H1 (cell line): ENCODE measurements at regions not wholly inside any gene's neighbourhood (a gene's known extent, or its start where the extent isn't known, plus 50 kb on each side); places are given as distances from the start of the nearest gene placed in this dataset.

Experiments
- CTCF ChIA-PET: fragments of 300-600 bp; sonication (Branson Sonifier 250); formaldehyde crosslinking; loops from one replicate; lab custom pipeline; 2021; ENCODE audit not compliant: partially characterized antibody; lab: Charles Lee
- POLR2A ChIA-PET: fragments of 300-600 bp; sonication (Branson Sonifier 250); formaldehyde crosslinking; loops from one replicate; lab custom pipeline; 2021; ENCODE audit warnings: inconsistent platforms; ENCODE audit not compliant: partially characterized antibody; lab: Charles Lee
- DNase-seq, 2 experiments: peaks; one replicate each; pipeline versions ENCODE4 v3.0.0 to v3.0.0-alpha.2; 2010 to 2022; ENCODE audit warnings: low spot score in 2 of 2, low read depth in 1 of 2, mixed read lengths in 1 of 2
- FAIRE-seq: peaks from 2 replicates; lab custom pipeline; 2011; peaks lifted over from hg19 to GRCh38; lab: Jason Lieb, UNC
- H2AFZ ChIP-seq: 2 replicates; pipeline ENCODE4 v1.8.1; 2012; ENCODE audit warnings: low read length, inconsistent platforms
- H2AK5ac ChIP-seq: 2 replicates; pipeline ENCODE4 v1.6.1; 2013; ENCODE audit warnings: low read depth, low read length
- H2BK120ac ChIP-seq: replicated peaks from 2 replicates; pipeline ENCODE3; 2013; ENCODE audit warnings: low read depth, low read length, inconsistent platforms
- H2BK12ac ChIP-seq: 2 replicates; pipeline ENCODE4 v1.6.1; 2013; ENCODE audit warnings: low read depth, low read length
- H2BK15ac ChIP-seq: 2 replicates; pipeline ENCODE4 v1.6.1; 2013; ENCODE audit warnings: low read length
- H2BK20ac ChIP-seq: 2 replicates; pipeline ENCODE4 v1.6.1; 2013; ENCODE audit warnings: low read length
- H2BK5ac ChIP-seq: 2 replicates; pipeline ENCODE4 v1.6.1; 2013; ENCODE audit warnings: low read depth, low read length
- H3K14ac ChIP-seq: 2 replicates; pipeline ENCODE4 v1.6.1; 2013; ENCODE audit warnings: inconsistent platforms; ENCODE audit not compliant: insufficient read length
- H3K18ac ChIP-seq: 2 replicates; pipeline ENCODE4 v1.6.1; 2013; ENCODE audit warnings: low read length; ENCODE audit errors: extremely low read depth
- H3K23ac ChIP-seq: 2 replicates; pipeline ENCODE4 v1.6.1; 2013; ENCODE audit warnings: inconsistent platforms; ENCODE audit not compliant: insufficient read length
- H3K23me2 ChIP-seq: 2 replicates; pipeline ENCODE4 v1.6.1; 2013; ENCODE audit warnings: low read depth, low read length
- H3K27ac ChIP-seq: 2 replicates; pipeline ENCODE4 v1.6.1; 2011; ENCODE audit warnings: low read depth, low read length, inconsistent platforms
- H3K27me3 ChIP-seq, 4 experiments: replicated peaks in 1 of 4; 1 replicate in 1 of 4; 2 replicates in 3 of 4; pipeline versions ENCODE4 v1.6.1 to v1.8.1; 2011 to 2013; ENCODE audit warnings: low read length in 3 of 4, mild to moderate bottlenecking in 3 of 4, inconsistent platforms in 2 of 4, mixed read lengths in 2 of 4, moderate library complexity in 1 of 4; ENCODE audit not compliant: control insufficient read depth in 3 of 4, insufficient read depth in 3 of 4; ENCODE audit errors: extremely low read depth in 1 of 4
- H3K36me3 ChIP-seq, 4 experiments: 2 replicates each; pipeline versions ENCODE4 v1.6.1 to v1.8.1; 2011 to 2013; ENCODE audit warnings: mild to moderate bottlenecking in 4 of 4, low read length in 3 of 4, moderate library complexity in 2 of 4, control low read depth in 1 of 4, inconsistent platforms in 1 of 4; ENCODE audit not compliant: insufficient read depth in 4 of 4, control insufficient read depth in 2 of 4
- H3K4ac ChIP-seq: replicated peaks from 2 replicates; pipeline ENCODE3; 2013; ENCODE audit warnings: low read length, low read depth, mixed read lengths, inconsistent platforms; ENCODE audit not compliant: insufficient read length
- H3K4me1 ChIP-seq, 4 experiments: replicated peaks in 1 of 4; 1 replicate in 1 of 4; 2 replicates in 3 of 4; pipeline versions ENCODE4 v1.6.1 to v1.8.1; 2011 to 2013; ENCODE audit warnings: low read length in 3 of 4, inconsistent platforms in 2 of 4, mixed read lengths in 1 of 4; ENCODE audit not compliant: insufficient read depth in 4 of 4, control insufficient read depth in 3 of 4
- H3K4me2 ChIP-seq, 2 experiments: 2 replicates each; pipeline versions ENCODE4 v1.6.1 to v1.8.1; 2011 to 2013; ENCODE audit warnings: low read depth in 2 of 2, low read length in 2 of 2, control low read depth in 1 of 2, inconsistent platforms in 1 of 2, mild to moderate bottlenecking in 1 of 2; ENCODE audit not compliant: insufficient read depth in 1 of 2
- H3K4me3 ChIP-seq, 4 experiments: fragments of 200-600, 300-600 bp in 1 of 4; sonication (generic), shearing (Covaris generic), sonication (Bioruptor Twin) in 1 of 4; 2 replicates each; pipeline versions ENCODE4 v1.5.1 to v1.8.1; 2011 to 2016; ENCODE audit warnings: low read length in 4 of 4, low read depth in 3 of 4, control low read depth in 2 of 4, inconsistent platforms in 2 of 4, mild to moderate bottlenecking in 2 of 4, mixed read lengths in 1 of 4, moderate library complexity in 1 of 4; ENCODE audit not compliant: insufficient read depth in 2 of 4; ENCODE audit errors: extremely low read depth in 1 of 4
- H3K56ac ChIP-seq: replicated peaks from 2 replicates; pipeline ENCODE3; 2013; ENCODE audit warnings: low read depth, mild to moderate bottlenecking, mixed read lengths, low read length, inconsistent platforms; ENCODE audit not compliant: insufficient read length
- H3K79me1 ChIP-seq: 2 replicates; pipeline ENCODE4 v1.6.1; 2013; ENCODE audit warnings: low read depth, low read length, control low read depth
- H3K79me2 ChIP-seq, 2 experiments: 2 replicates each; pipeline versions ENCODE4 v1.6.1 to v1.8.1; 2012 to 2013; ENCODE audit warnings: low read length in 2 of 2, mild to moderate bottlenecking in 2 of 2, inconsistent platforms in 1 of 2; ENCODE audit not compliant: insufficient read depth in 2 of 2, control insufficient read depth in 1 of 2
- H3K9ac ChIP-seq, 4 experiments: replicated peaks in 1 of 4; 1 replicate in 1 of 4; 2 replicates in 3 of 4; pipeline versions ENCODE4 v1.6.1 to v1.8.1; 2011 to 2013; ENCODE audit warnings: low read depth in 3 of 4, low read length in 3 of 4, control low read depth in 2 of 4, mild to moderate bottlenecking in 2 of 4, moderate library complexity in 2 of 4, inconsistent platforms in 1 of 4; ENCODE audit errors: extremely low read depth in 1 of 4
- H3K9me3 ChIP-seq, 2 experiments: 2 replicates each; pipeline versions ENCODE4 v1.6.1 to v1.8.1; 2012 to 2013; ENCODE audit warnings: mild to moderate bottlenecking in 2 of 2, moderate library complexity in 2 of 2, control low read depth in 1 of 2, inconsistent platforms in 1 of 2, low read depth in 1 of 2, low read length in 1 of 2, mixed read lengths in 1 of 2; ENCODE audit not compliant: insufficient read depth in 2 of 2
- H4K20me1 ChIP-seq, 2 experiments: replicated peaks in 1 of 2; 2 replicates each; pipeline versions ENCODE3 to v1.8.1; 2011 to 2013; ENCODE audit warnings: inconsistent platforms in 2 of 2, low read length in 2 of 2, mild to moderate bottlenecking in 1 of 2; ENCODE audit not compliant: insufficient read depth in 2 of 2, control insufficient read depth in 1 of 2
- H4K5ac ChIP-seq: 2 replicates; pipeline ENCODE4 v1.6.1; 2013; ENCODE audit warnings: low read length, low read depth, mixed read lengths, inconsistent platforms; ENCODE audit not compliant: insufficient read length
- H4K8ac ChIP-seq: 2 replicates; pipeline ENCODE4 v1.8.0; 2013; ENCODE audit warnings: mild to moderate bottlenecking, moderate library complexity, low read length, inconsistent platforms; ENCODE audit not compliant: insufficient read depth; ENCODE audit errors: extremely low read depth
- H4K91ac ChIP-seq: replicated peaks from 2 replicates; pipeline ENCODE3; 2013; ENCODE audit warnings: low read length, mixed read lengths, inconsistent platforms; ENCODE audit not compliant: insufficient read length
- BACH1 ChIP-seq: IDR thresholded peaks from 2 replicates; pipeline ENCODE4 v1.6.1; 2012; ENCODE audit warnings: low read length, improper control_type of control experiment
- BRCA1 ChIP-seq: IDR thresholded peaks from 2 replicates; pipeline ENCODE4 v1.6.1; 2012; ENCODE audit warnings: low read depth, low read length, improper control_type of control experiment
- CBX5 ChIP-seq: fragments of 300-800, 300-1000 bp; sonication (generic); IDR thresholded peaks from 2 replicates; pipeline ENCODE4 v1.7.1; 2016; ENCODE audit warnings: antibody characterized with exemption, low read length, low read depth
- CBX8 ChIP-seq: fragments of 300-800, 300-1000 bp; sonication (generic); IDR thresholded peaks from 2 replicates; pipeline ENCODE4 v1.7.1; 2016; ENCODE audit warnings: low read depth, low read length, borderline replicate concordance
- EGR1 ChIP-seq: IDR thresholded peaks from 2 replicates; pipeline ENCODE4 v1.6.1; 2011; ENCODE audit warnings: low read depth, low read length, borderline replicate concordance
- FOSL1 ChIP-seq: IDR thresholded peaks from 2 replicates; pipeline ENCODE4 v1.6.1; 2011; ENCODE audit warnings: mild to moderate bottlenecking, low read depth, low read length, moderate library complexity; ENCODE audit not compliant: insufficient read depth
- JUN ChIP-seq: IDR thresholded peaks from 2 replicates; pipeline ENCODE4 v1.6.1; 2011; ENCODE audit warnings: low read depth, mild to moderate bottlenecking, improper control_type of control experiment, low read length
- MAX ChIP-seq: IDR thresholded peaks from 2 replicates; pipeline ENCODE4 v1.6.1; 2012; ENCODE audit warnings: inconsistent platforms
- NRF1 ChIP-seq: IDR thresholded peaks from 2 replicates; pipeline ENCODE4 v1.6.1; 2011; ENCODE audit warnings: mild to moderate bottlenecking, low read depth, low read length, improper control_type of control experiment
- PHF8 ChIP-seq: fragments of 200-600 bp; sonication (generic); conservative IDR thresholded peaks from 2 replicates; pipeline ENCODE4 v1.7.1; 2012; ENCODE audit warnings: low read depth, mild to moderate bottlenecking, inconsistent platforms, low read length, moderate library complexity
- POLR2AphosphoS5 ChIP-seq: IDR thresholded peaks from 2 replicates; pipeline ENCODE4 v1.6.1; 2011; ENCODE audit warnings: low read depth, low read length
- SIX5 ChIP-seq: IDR thresholded peaks from 2 replicates; pipeline ENCODE4 v1.6.1; 2011; ENCODE audit warnings: mild to moderate bottlenecking, low read depth, low read length
- SP4 ChIP-seq: IDR thresholded peaks from 2 replicates; pipeline ENCODE4 v1.6.1; 2012; ENCODE audit warnings: low read length, inconsistent platforms
- TAF7 ChIP-seq: optimal IDR thresholded peaks from 2 replicates; pipeline ENCODE3; 2011; ENCODE audit warnings: low read depth, mild to moderate bottlenecking, inconsistent platforms, low read length, moderate library complexity, borderline replicate concordance
- TBP ChIP-seq: IDR thresholded peaks from 2 replicates; pipeline ENCODE4 v1.6.1; 2011; ENCODE audit warnings: low read depth, low read length, improper control_type of control experiment
- YY1 ChIP-seq: IDR thresholded peaks from 2 replicates; pipeline ENCODE4 v1.6.1; 2011; ENCODE audit warnings: low read depth, mild to moderate bottlenecking, low read length
- ZNF274 ChIP-seq: IDR thresholded peaks from 2 replicates; pipeline ENCODE4 v1.7.0; 2012; ENCODE audit warnings: low read length, borderline replicate concordance; ENCODE audit errors: extremely low read depth
- WGBS, 2 experiments: shearing (Covaris generic) in 1 of 2; methylation state at CpG; one replicate each; pipeline versions ENCODE4 v1.1.6 to v1.1.7; 2013 to 2015; ENCODE audit warnings: low lambda C conversion rate in 2 of 2, mixed read lengths in 2 of 2, inconsistent platforms in 1 of 2, low coverage in 1 of 2, missing lambda C conversion rate in 1 of 2; ENCODE audit not compliant: insufficient replicate concordance in 2 of 2, insufficient coverage in 1 of 2, insufficient read length in 1 of 2; ENCODE audit errors: extremely low coverage in 1 of 2, missing lambda C conversion rate in 1 of 2; 5-methylcytosine and 5-hydroxymethylcytosine counted together

- H3K9me3 ChIP-seq, result no peaks in the 10 kb centered on the region
- CTCF ChIA-PET, result interaction anchor here (0.7 to 1.0 kb wide), 2 partner anchors 33 to 389 kb away, joined by 3 to 4 read pairs; no protein-coding TSS in a partner anchor
- no peak overlapping the region for H2AK5ac ChIP-seq
- H3K4me3 ChIP-seq, result no peak overlapping the region
- H2BK15ac ChIP-seq, result no peak overlapping the region
- no peak for FAIRE-seq
- H3K36me3 ChIP-seq, result no peaks in the 10 kb centered on the region
- H3K23ac ChIP-seq, result no peak overlapping the region
- H2BK120ac ChIP-seq, result no peak overlapping the region
- no peak overlapping the region for H4K5ac ChIP-seq
- H2BK20ac ChIP-seq, result no peak overlapping the region
- H3K14ac ChIP-seq, result no peak overlapping the region
- no peaks in the 10 kb centered on the region for H4K20me1 ChIP-seq
- H3K79me1 ChIP-seq, result no peaks in the 10 kb centered on the region
- H3K27ac ChIP-seq, result no peak overlapping the region
- no peak overlapping the region for H3K4ac ChIP-seq
- no peak overlapping the region for H3K18ac ChIP-seq
- no peak for DNase-seq
- H3K9ac ChIP-seq, result no peak overlapping the region
- no peaks in the 10 kb centered on the region for H3K79me2 ChIP-seq
- H3K4me1 ChIP-seq, result peaks cover 1 to 15% (median 7%) of the 10 kb centered on the region in 4 experiments; a peak in 6 of 7 replicates
- H4K8ac ChIP-seq, result no peak overlapping the region
- POLR2A ChIA-PET, result no interaction called here
- H2AFZ ChIP-seq, result no peak overlapping the region
- H3K56ac ChIP-seq, result no peak overlapping the region
- no peak overlapping the region for H3K4me2 ChIP-seq
- 72% methylated on average over 7 of the region's 7 CpGs; no CpG with 5 or more reads in 1 of the 2 experiments for WGBS, 2 experiments
- H2BK5ac ChIP-seq, result no peak overlapping the region
- H3K23me2 ChIP-seq, result no peaks in the 10 kb centered on the region
- no peaks in the 10 kb centered on the region for H3K27me3 ChIP-seq
- no peak overlapping the region for H2BK12ac ChIP-seq
- H4K91ac ChIP-seq, result no peak overlapping the region
- no peak for TF ChIP-seq CBX5
- no peak for TF ChIP-seq TBP
- TF ChIP-seq EGR1, result no peak
- TF ChIP-seq CBX8, result no peak
- no peak for TF ChIP-seq TAF7
- TF ChIP-seq BACH1, result no peak
- TF ChIP-seq MAX, result no peak
- no peak for TF ChIP-seq SIX5
- no peak for TF ChIP-seq POLR2AphosphoS5
- TF ChIP-seq BRCA1, result no peak
- no peak for TF ChIP-seq FOSL1
- TF ChIP-seq YY1, result no peak
- no peak for TF ChIP-seq SP4
- no peak for TF ChIP-seq JUN
- TF ChIP-seq PHF8, result no peak
- no peak for TF ChIP-seq ZNF274
- no peak for TF ChIP-seq NRF1
These were observed 80.9 kb upstream of the ESRRG start for GRCh38 chr1:216804111-216804510.
